ENCODE measurements at regions not wholly inside any gene's neighbourhood (a gene's known extent, or its start where the extent isn't known, plus 50 kb on each side); places are given as distances from the start of the nearest gene placed in this dataset.

GRCh38 chr1:87885278-87886025, 556.8 kb downstream of the LMO4 start:
- no peaks in the 10 kb centered on the region for H3K27me3 ChIP-seq (ENCODE audit: insufficient read depth, low read length)
- no peak overlapping the region for H3K27ac ChIP-seq (ENCODE audit: low read depth, low read length)
- H3K4me3 ChIP-seq (ENCODE audit: low read depth, low read length), result no peak overlapping the region
- no peaks in the 10 kb centered on the region for H3K36me3 ChIP-seq (ENCODE audit: insufficient read depth, low read length)
- peaks cover 8% of the 10 kb centered on the region for H3K4me1 ChIP-seq (ENCODE audit: control insufficient read depth, insufficient read depth, low read length, unreplicated experiment)
- no peaks in the 10 kb centered on the region for H3K79me2 ChIP-seq (ENCODE audit: control insufficient read depth, insufficient read depth, low read length, unreplicated experiment)
- H2AFZ ChIP-seq (ENCODE audit: low read length, unreplicated experiment), result no peak overlapping the region

DNA sequence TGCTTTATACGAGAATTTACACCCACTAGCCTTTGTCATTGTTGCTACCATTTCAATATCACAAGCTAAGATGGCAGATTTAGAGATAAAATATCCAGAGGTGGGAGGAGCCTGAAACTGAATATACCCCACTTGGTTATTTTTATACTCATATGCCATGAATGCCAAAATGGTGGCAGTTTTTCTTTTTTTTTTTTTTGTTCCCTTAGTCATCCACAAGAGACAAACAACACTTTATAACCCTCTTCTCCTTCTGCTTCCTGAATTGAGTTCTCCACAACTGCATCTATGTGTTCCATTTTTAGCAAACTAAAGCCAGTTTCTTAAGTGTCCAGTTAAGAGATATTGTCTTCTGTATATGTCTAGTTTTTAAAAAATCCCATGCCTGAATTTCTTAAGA, 558.4 kb downstream of the LMO4 start:
- H3K4me1 ChIP-seq (ENCODE audit: control insufficient read depth, insufficient read depth, low read length, unreplicated experiment), result no peaks in the 10 kb centered on the region
- no peak overlapping the region for H3K4me3 ChIP-seq (ENCODE audit: low read depth, low read length)
- H3K79me2 ChIP-seq (ENCODE audit: control insufficient read depth, insufficient read depth, low read length, unreplicated experiment), result no peaks in the 10 kb centered on the region
- H2AFZ ChIP-seq (ENCODE audit: low read length, unreplicated experiment), result no peak overlapping the region
- no peaks in the 10 kb centered on the region for H3K36me3 ChIP-seq (ENCODE audit: insufficient read depth, low read length)
- no peaks in the 10 kb centered on the region for H3K27me3 ChIP-seq (ENCODE audit: insufficient read depth, low read length)
- H3K27ac ChIP-seq (ENCODE audit: low read depth, low read length), result no peak overlapping the region

GRCh38 chr1:87888446-87888845, 559.8 kb downstream of the LMO4 start:
- Histone ChIP-seq H3K79me2 (ENCODE audit: control insufficient read depth, insufficient read depth, low read length, unreplicated experiment) (no peaks in the 10 kb centered on the region), H2AFZ (ENCODE audit: low read length, unreplicated experiment) (no peak overlapping the region), H3K36me3 (ENCODE audit: insufficient read depth, low read length) (no peaks in the 10 kb centered on the region), H3K4me1 (ENCODE audit: control insufficient read depth, insufficient read depth, low read length, unreplicated experiment) (no peaks in the 10 kb centered on the region), H3K27me3 (ENCODE audit: insufficient read depth, low read length) (no peaks in the 10 kb centered on the region), H3K27ac (ENCODE audit: low read depth, low read length) (no peak overlapping the region), H3K4me3 (ENCODE audit: low read depth, low read length) (no peak overlapping the region)

DNA sequence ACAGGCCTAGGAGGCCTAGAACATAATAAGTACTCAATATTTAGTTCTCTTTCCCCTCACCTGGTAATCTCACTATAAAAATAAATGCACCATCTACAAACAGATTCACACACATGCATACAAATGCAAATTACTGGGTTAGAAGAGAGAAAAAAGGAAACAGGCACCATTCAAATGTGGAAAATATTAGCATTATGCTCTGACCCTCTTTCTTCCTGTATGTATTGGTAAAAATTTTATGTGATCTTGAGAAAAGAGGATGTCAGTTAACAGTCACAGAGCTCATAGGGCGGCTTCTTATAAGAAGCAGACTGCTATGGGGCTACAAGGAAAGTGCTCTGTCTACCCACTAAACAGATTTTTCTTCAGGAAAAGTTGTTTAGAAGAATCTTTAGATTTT, 565.4 kb downstream of the LMO4 start:
- Histone ChIP-seq H2AFZ (ENCODE audit: low read length, unreplicated experiment) (no peak overlapping the region), H3K4me3 (ENCODE audit: low read depth, low read length) (no peak overlapping the region), H3K4me1 (ENCODE audit: control insufficient read depth, insufficient read depth, low read length, unreplicated experiment) (no peaks in the 10 kb centered on the region)

DNA sequence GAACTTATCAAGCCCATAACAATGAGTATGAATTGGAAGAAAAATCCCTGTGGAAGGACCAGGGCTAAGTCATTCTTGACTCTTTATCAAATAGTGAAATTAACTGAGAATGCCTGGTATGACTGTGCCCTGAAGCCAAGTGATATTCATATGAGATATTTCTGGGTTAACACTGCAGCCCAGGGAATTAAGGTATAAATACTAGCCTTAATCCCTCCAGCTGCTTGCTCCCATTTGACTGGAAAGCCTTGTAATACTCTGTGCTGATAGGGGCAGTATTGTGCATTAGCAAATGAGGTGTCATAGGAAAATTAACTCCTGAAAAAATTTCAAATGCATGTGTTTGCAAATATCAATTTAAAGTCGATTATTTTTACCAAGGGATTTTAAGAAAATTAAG, 568.8 kb downstream of the LMO4 start:
- Histone ChIP-seq H3K27me3 (ENCODE audit: insufficient read depth, low read length) (no peaks in the 10 kb centered on the region), H2AFZ (ENCODE audit: low read length, unreplicated experiment) (no peak overlapping the region), H3K27ac (ENCODE audit: low read depth, low read length) (no peak overlapping the region), H3K4me3 (ENCODE audit: low read depth, low read length) (no peak overlapping the region), H3K4me1 (ENCODE audit: control insufficient read depth, insufficient read depth, low read length, unreplicated experiment) (no peaks in the 10 kb centered on the region), H3K79me2 (ENCODE audit: control insufficient read depth, insufficient read depth, low read length, unreplicated experiment) (no peaks in the 10 kb centered on the region), H3K36me3 (ENCODE audit: insufficient read depth, low read length) (no peaks in the 10 kb centered on the region)

More for the DNA sequence above, 565.4 kb downstream of the LMO4 start:
- Histone ChIP-seq H3K27me3 (ENCODE audit: insufficient read depth, low read length) (no peaks in the 10 kb centered on the region), H3K27ac (ENCODE audit: low read depth, low read length) (no peak overlapping the region), H3K79me2 (ENCODE audit: control insufficient read depth, insufficient read depth, low read length, unreplicated experiment) (no peaks in the 10 kb centered on the region), H3K36me3 (ENCODE audit: insufficient read depth, low read length) (no peaks in the 10 kb centered on the region)

- H3K4me3 ChIP-seq (ENCODE audit: low read depth, low read length), result no peak overlapping the region
- H3K27me3 ChIP-seq (ENCODE audit: insufficient read depth, low read length), result no peaks in the 10 kb centered on the region
- H2AFZ ChIP-seq (ENCODE audit: low read length, unreplicated experiment), result no peak overlapping the region
- H3K4me1 ChIP-seq (ENCODE audit: control insufficient read depth, insufficient read depth, low read length, unreplicated experiment), result no peaks in the 10 kb centered on the region
- H3K36me3 ChIP-seq (ENCODE audit: insufficient read depth, low read length), result no peaks in the 10 kb centered on the region
- H3K79me2 ChIP-seq (ENCODE audit: control insufficient read depth, insufficient read depth, low read length, unreplicated experiment), result no peaks in the 10 kb centered on the region
- no peak overlapping the region for H3K27ac ChIP-seq (ENCODE audit: low read depth, low read length)
These were observed 569.8 kb downstream of the LMO4 start for GRCh38 chr1:87898431-87898830.

DNA sequence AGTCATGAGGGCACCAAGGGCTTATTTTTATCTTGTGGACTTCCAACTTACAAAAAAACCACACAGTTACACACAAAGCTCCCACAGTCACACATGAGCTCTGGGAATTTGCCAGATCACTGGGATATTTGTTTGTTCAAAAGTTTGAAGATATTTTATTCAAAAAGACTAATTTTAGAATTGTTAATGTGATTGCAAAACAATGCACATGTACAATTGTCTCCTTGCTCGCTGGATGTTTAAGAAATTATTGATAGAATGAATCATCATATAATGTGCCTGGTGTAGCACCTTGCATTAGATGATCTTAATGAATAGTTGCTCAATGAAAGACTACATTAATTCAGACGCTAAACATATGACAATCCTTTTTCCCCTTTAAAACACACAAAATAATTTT, 570.3 kb downstream of the LMO4 start:
- H3K27me3 ChIP-seq (ENCODE audit: insufficient read depth, low read length), result no peaks in the 10 kb centered on the region
- no peaks in the 10 kb centered on the region for H3K36me3 ChIP-seq (ENCODE audit: insufficient read depth, low read length)
- no peaks in the 10 kb centered on the region for H3K79me2 ChIP-seq (ENCODE audit: control insufficient read depth, insufficient read depth, low read length, unreplicated experiment)
- no peaks in the 10 kb centered on the region for H3K4me1 ChIP-seq (ENCODE audit: control insufficient read depth, insufficient read depth, low read length, unreplicated experiment)
- no peak overlapping the region for H3K27ac ChIP-seq (ENCODE audit: low read depth, low read length)
- no peak overlapping the region for H3K4me3 ChIP-seq (ENCODE audit: low read depth, low read length)
- no peak overlapping the region for H2AFZ ChIP-seq (ENCODE audit: low read length, unreplicated experiment)

DNA sequence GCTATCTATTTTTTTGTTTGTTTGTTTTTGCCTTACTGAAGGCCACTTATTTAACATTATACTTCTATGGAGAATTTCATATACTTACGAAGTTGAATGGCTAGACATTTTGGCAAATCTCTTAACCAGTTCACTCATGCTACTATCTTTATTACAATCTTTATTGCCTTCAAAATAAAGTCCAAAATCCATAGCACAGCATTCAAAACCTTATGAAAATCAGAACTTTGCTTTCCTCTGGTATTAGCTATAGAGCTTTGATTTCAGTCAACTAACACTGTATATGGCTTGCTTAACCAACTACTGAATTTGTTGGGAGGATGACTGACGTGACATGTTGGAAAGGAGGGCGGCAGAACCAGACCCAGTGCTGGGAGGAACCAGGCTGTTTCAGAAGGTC, 571.1 kb downstream of the LMO4 start:
- H3K79me2 ChIP-seq (ENCODE audit: control insufficient read depth, insufficient read depth, low read length, unreplicated experiment), result no peaks in the 10 kb centered on the region
- H3K27ac ChIP-seq (ENCODE audit: low read depth, low read length), result no peak overlapping the region
- H3K36me3 ChIP-seq (ENCODE audit: insufficient read depth, low read length), result no peaks in the 10 kb centered on the region
- no peak overlapping the region for H3K4me3 ChIP-seq (ENCODE audit: low read depth, low read length)
- H3K27me3 ChIP-seq (ENCODE audit: insufficient read depth, low read length), result no peaks in the 10 kb centered on the region
- no peak overlapping the region for H2AFZ ChIP-seq (ENCODE audit: low read length, unreplicated experiment)
- H3K4me1 ChIP-seq (ENCODE audit: control insufficient read depth, insufficient read depth, low read length, unreplicated experiment), result no peaks in the 10 kb centered on the region

DNA sequence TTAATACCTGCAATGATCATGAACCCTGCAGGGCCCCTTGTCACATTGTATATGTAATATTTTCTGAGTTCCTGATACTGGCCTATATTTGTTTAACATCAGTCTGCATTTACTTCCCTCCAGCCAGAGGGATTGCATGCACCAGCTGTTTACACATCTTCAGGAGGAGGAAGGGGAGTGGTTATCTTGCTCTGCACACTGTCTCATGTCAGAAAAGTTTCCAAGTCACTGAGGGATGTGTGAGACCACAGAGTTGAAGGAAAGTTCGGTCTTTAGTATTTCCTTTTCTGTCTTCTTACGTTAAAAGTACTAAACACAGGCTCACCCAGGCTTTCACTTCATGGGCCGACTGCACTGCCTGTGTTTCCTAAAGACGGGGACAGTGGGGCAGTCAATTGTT, 574.1 kb downstream of the LMO4 start:
- Histone ChIP-seq H3K27ac (ENCODE audit: low read depth, low read length) (no peak overlapping the region), H3K36me3 (ENCODE audit: insufficient read depth, low read length) (no peaks in the 10 kb centered on the region), H3K4me3 (ENCODE audit: low read depth, low read length) (no peak overlapping the region), H2AFZ (ENCODE audit: low read length, unreplicated experiment) (no peak overlapping the region), H3K27me3 (ENCODE audit: insufficient read depth, low read length) (no peaks in the 10 kb centered on the region), H3K4me1 (ENCODE audit: control insufficient read depth, insufficient read depth, low read length, unreplicated experiment) (no peaks in the 10 kb centered on the region), H3K79me2 (ENCODE audit: control insufficient read depth, insufficient read depth, low read length, unreplicated experiment) (no peaks in the 10 kb centered on the region)

GRCh38 chr1:87903242-87903641, 574.6 kb downstream of the LMO4 start:
- H3K36me3 ChIP-seq (ENCODE audit: insufficient read depth, low read length), result no peaks in the 10 kb centered on the region
- H2AFZ ChIP-seq (ENCODE audit: low read length, unreplicated experiment), result no peak overlapping the region
- no peaks in the 10 kb centered on the region for H3K79me2 ChIP-seq (ENCODE audit: control insufficient read depth, insufficient read depth, low read length, unreplicated experiment)
- no peak overlapping the region for H3K27ac ChIP-seq (ENCODE audit: low read depth, low read length)
- no peaks in the 10 kb centered on the region for H3K27me3 ChIP-seq (ENCODE audit: insufficient read depth, low read length)
- no peaks in the 10 kb centered on the region for H3K4me1 ChIP-seq (ENCODE audit: control insufficient read depth, insufficient read depth, low read length, unreplicated experiment)
- no peak overlapping the region for H3K4me3 ChIP-seq (ENCODE audit: low read depth, low read length)

- no peaks in the 10 kb centered on the region for H3K36me3 ChIP-seq (ENCODE audit: insufficient read depth, low read length)
- no peaks in the 10 kb centered on the region for H3K27me3 ChIP-seq (ENCODE audit: insufficient read depth, low read length)
- no peaks in the 10 kb centered on the region for H3K79me2 ChIP-seq (ENCODE audit: control insufficient read depth, insufficient read depth, low read length, unreplicated experiment)
- no peak overlapping the region for H3K4me3 ChIP-seq (ENCODE audit: low read depth, low read length)
- no peak overlapping the region for H3K27ac ChIP-seq (ENCODE audit: low read depth, low read length)
- no peak overlapping the region for H2AFZ ChIP-seq (ENCODE audit: low read length, unreplicated experiment)
- no peaks in the 10 kb centered on the region for H3K4me1 ChIP-seq (ENCODE audit: control insufficient read depth, insufficient read depth, low read length, unreplicated experiment)
These were observed 576.0 kb downstream of the LMO4 start for GRCh38 chr1:87904651-87905050.
